ENCODE measurements at regions not wholly inside any gene's neighbourhood (a gene's known extent, or its start where the extent isn't known, plus 50 kb on each side); places are given as distances from the start of the nearest gene placed in this dataset.
"Not testable (repeated sequence)": the region's sequence is repeated elsewhere in the genome, so short reads cannot be mapped to it uniquely, and the experiment has no call there.

- not testable (repeated sequence) for H3K27ac ChIP-seq; DNase-seq (ENCODE audit: low read depth, low spot score)
Observed at GRCh38 chr19:34095411-34095810, 76.9 kb upstream of the LSM14A start.

- no peak overlapping the region for H3K27ac ChIP-seq
- peak; percentile 6 for DNase-seq (ENCODE audit: low read depth, low spot score)
Observed at GRCh38 chr19:34096020-34096915, 76.0 kb upstream of the LSM14A start.

- DNase-seq (ENCODE audit: low read depth, low spot score): no peak
- no peak overlapping the region for H3K27ac ChIP-seq
Observed at GRCh38 chr19:34104096-34104495, 68.2 kb upstream of the LSM14A start.

- no peak for DNase-seq (ENCODE audit: low read depth, low spot score)
- no peak overlapping the region for H3K27ac ChIP-seq
Observed at GRCh38 chr19:34104557-34104956, 67.7 kb upstream of the LSM14A start.

GRCh38 chr19:34109596-34109995 lies 62.7 kb upstream of the LSM14A start:
- no peak for DNase-seq (ENCODE audit: low read depth, low spot score)
- H3K27ac ChIP-seq: no peak overlapping the region

- no peak for DNase-seq (ENCODE audit: low read depth, low spot score)
- no peak overlapping the region for H3K27ac ChIP-seq
Observed at GRCh38 chr19:34118879-34119748, 53.2 kb upstream of the LSM14A start.

- no peak for DNase-seq (ENCODE audit: low read depth, low spot score)
- no peak overlapping the region for H3K27ac ChIP-seq
Observed at GRCh38 chr19:34120141-34120540, 52.2 kb upstream of the LSM14A start.

GRCh38 chr19:34120846-34121639 lies 51.3 kb upstream of the LSM14A start:
- no peak overlapping the region for H3K27ac ChIP-seq
- no peak for DNase-seq (ENCODE audit: low read depth, low spot score)
